Ramos (cell line): ENCODE measurements at regions not wholly inside any gene's neighbourhood (a gene's known extent, or its start where the extent isn't known, plus 50 kb on each side); places are given as distances from the start of the nearest gene placed in this dataset.
"Not testable (repeated sequence)": the region's sequence is repeated elsewhere in the genome, so short reads cannot be mapped to it uniquely, and the experiment has no call there.

Experiments
- in situ Hi-C: fragments of 300-500 bp; cut with MboI; formaldehyde crosslinking; loops from one replicate; pipeline ENCODE4 v1.14.3; 2022; ENCODE audit warnings: low sequenced_read_pairs; ENCODE audit not compliant: unreplicated experiment

GRCh38 chr6:138654715-138655634, 118.6 kb upstream of the CCDC28A start:
- in situ Hi-C loops = no loop called here

GRCh38 chr6:138655828-138656227, 117.7 kb upstream of the CCDC28A start:
- in situ Hi-C loops = no loop called here

GRCh38 chr6:138656364-138657064, 117.1 kb upstream of the CCDC28A start:
- in situ Hi-C loops = no loop called here

GRCh38 chr6:138657065-138657425, 116.5 kb upstream of the CCDC28A start:
- in situ Hi-C loops = no loop called here

DNA sequence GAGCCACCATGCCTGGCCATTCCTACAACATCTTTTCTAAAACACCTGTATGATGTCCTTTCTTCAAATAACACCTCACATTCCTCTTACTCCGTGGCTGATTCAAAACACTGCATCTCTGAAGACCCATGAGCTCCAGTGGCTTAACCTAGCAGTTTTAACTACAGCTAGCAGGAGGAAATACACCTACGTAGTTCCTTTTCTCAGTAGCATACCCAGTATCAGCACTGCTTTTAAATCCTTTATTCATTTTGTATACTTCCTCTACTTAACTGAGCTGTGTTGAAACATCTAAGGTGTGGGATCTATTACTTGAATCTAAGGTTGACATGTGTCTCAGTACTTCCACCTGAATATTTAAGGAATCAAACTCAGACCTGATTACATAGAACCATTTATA, 113.6 kb upstream of the CCDC28A start:
- in situ Hi-C loops = no loop called here

GRCh38 chr6:138662471-138662870, 111.1 kb upstream of the CCDC28A start:
- in situ Hi-C loops = no loop called here

DNA sequence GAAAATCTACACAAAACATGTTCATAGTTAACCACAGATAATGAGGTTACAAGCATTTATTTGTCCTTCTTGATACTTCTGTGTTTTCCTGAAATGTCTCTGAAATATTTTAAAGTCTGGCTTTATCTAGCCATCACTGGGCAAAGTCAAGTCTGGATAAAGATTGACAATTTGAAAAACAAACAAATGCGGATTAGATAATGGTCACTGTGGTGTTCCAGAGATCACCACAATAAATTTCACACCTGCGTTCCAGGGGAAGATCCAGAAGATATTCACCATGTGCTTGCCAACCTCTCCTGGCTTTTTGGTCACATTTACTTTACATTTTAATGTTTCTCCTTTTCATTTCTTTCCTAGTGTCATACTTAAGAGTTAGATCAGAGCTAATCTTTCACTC, 109.7 kb upstream of the CCDC28A start:
- in situ Hi-C loops = no loop called here

DNA sequence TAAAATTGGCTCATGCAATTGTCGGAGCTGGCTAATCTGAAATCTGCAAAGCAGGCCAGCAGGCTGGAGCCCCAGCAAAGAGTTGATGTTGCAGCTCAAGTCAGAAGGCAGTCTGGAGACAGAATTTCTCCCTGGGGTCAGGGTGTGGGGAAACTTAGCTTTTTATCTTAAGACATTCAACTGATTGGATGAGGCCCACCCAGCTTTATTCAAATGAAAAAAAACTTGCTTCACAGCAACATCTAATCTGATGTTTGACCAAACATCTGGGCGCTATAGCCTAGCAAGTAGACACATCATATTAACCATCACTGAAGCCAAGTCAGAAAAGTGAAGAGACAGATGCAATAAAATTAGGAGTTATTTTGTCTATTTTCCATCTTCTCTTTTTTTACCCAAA, 108.8 kb upstream of the CCDC28A start:
- in situ Hi-C loops = no loop called here

GRCh38 chr6:138666636-138667035, 106.9 kb upstream of the CCDC28A start:
- in situ Hi-C loops = no loop called here

GRCh38 chr6:138667408-138667807, 106.2 kb upstream of the CCDC28A start:
- in situ Hi-C loops = no loop called here

DNA sequence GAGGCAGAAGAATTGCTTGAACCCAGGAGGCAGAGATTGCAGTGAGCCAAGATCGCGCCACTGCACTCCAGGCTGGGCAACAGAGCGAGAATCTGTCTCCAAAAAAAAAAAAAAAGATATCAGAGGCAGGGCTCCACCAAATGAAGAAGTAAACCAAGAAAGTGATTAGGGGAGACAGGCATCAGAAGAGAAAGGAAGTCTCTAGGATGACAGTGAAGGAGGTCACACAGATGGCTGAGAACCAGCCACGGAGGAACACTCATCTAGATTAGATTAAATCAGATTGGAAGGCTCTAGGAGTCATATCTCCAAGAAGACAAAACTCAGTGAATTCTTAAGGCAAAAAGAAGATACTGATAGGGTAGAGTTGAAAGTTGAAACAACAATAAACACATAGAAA, 102.2 kb upstream of the CCDC28A start:
- in situ Hi-C loops = no loop called here

GRCh38 chr6:138673346-138674014, 100.1 kb upstream of the CCDC28A start:
- in situ Hi-C loops = no loop called here

DNA sequence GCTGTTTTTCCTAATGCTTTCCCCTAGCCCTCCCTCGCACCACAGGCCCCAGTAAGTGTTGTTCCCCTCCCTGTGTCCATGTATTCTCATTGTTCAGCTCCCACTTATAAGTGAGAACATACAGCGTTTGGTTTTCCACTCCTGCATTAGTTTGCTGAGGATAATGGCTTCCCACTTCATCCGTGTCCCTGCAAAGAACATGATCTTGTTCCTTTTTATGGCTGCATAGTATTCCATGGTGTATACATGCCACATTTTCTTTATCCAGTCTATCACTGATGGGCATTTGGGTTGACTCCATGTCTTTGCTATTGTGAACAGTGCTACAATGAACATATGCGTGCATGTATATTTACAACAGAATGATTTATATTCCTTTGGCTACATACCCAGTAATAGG, 99.1 kb upstream of the CCDC28A start:
- in situ Hi-C loops = not testable (repeated sequence)

DNA sequence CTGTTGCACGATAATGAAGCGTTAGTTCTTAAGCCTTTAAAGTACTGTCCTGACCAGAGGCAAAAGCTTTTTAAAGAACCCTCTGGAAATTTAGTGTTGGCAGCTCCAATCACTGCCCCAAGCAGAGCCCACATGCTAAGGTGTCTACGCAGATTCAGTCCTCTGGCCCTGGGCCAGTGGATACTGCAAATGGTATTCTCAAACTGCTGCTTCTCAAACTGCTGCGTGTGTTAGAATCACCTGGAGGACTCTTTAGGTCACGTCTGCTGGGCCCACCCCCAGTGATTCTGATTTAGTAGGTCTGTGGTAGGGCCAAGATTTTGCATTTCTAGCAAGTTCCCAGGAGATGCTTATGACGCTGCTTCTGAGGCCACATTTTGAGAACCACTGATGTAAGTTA, 96.0 kb upstream of the CCDC28A start:
- in situ Hi-C loops = no loop called here

- in situ Hi-C loops = no loop called here
Observed at GRCh38 chr6:138678168-138678567, 95.4 kb upstream of the CCDC28A start.

GRCh38 chr6:138680085-138680484, 93.5 kb upstream of the CCDC28A start:
- in situ Hi-C loops = no loop called here

- in situ Hi-C loops = no loop called here
Observed at GRCh38 chr6:138681627-138682026, 91.9 kb upstream of the CCDC28A start.

DNA sequence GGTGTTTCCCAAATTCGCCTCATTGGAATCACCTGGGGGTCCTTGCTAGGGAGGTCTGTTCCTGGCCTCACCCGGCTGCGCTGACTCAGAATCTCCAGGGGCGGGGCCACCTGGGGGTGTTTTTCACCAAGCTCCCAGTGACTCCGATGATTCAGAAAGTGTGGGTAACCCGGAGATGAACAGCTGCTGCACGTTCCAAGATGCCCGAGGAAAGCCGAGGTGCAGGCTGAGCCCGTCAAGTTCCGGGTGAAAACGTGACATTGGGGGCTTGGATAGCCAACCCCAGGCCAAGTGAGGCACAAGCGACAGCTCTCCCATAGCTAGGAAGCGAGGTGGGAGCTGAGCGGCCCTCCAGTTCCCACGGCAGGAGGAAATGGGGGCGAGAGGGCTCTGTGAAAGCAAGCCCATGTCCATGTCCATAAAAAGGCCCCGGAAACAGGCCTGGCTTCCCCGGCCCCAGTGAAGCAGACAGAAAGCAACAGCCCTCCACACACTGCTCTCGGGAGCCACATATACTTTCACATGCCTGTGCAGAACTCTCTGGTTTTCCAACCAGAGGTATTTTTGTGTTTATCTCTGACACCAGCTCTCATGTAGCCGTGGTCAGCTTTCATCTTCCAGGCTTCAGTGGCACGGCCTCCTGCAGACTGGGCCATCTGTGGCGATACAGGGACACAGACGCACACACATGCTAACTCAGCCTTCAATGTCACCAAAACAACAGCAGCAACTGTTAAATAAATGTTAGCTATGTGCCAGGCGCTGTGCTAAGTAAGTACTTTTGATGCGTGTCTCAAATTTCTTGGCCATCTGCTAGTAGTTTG, 90.7 kb upstream of the CCDC28A start:
- in situ Hi-C loops = no loop called here

DNA sequence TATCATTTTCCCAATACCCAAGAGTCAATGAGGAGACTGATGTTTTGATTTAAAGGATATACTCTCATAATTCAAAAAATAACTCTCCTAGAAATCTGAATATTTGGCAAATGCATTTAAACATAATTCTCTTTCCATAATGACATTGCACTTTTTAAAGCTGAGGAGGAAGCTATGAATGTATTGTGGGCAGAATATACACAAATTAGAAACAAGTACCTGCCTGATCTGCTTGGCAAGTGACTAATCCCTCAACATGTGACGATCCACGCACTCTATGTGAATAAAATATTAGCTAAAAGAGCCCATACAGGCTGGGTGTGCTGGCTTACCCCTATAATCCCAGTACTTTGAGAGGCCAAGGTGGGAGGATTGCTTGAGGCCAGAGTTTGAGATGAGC, 88.3 kb upstream of the CCDC28A start:
- in situ Hi-C loops = no loop called here

- in situ Hi-C loops = no loop called here
Observed at GRCh38 chr6:138685781-138686180, 87.8 kb upstream of the CCDC28A start.
